ENCODE measurements at regions not wholly inside any gene's neighbourhood (a gene's known extent, or its start where the extent isn't known, plus 50 kb on each side); places are given as distances from the start of the nearest gene placed in this dataset.

GRCh38 chr3:40845447-40845846, 320.7 kb downstream of the ZNF621 start:
- Histone ChIP-seq H3K4me3 (ENCODE audit: extremely low read depth in 1 of 4, insufficient read depth in 2 of 4, low read depth in 3 of 4, low read length in 4 of 4) (no peak overlapping the region), H3K36me3 (ENCODE audit: control insufficient read depth in 2 of 4, insufficient read depth in 4 of 4, low read length in 3 of 4) (no peaks in the 10 kb centered on the region), H2BK20ac (ENCODE audit: low read length) (0 out of 2 replicates have a peak overlapping the region, but pooled peaks have one; percentile 43), H3K18ac (ENCODE audit: extremely low read depth, low read length) (no peak overlapping the region), H3K4me1 (replicated peaks in 1 of 4; ENCODE audit: control insufficient read depth in 3 of 4, insufficient read depth in 4 of 4, low read length in 3 of 4) (peaks cover 6 to 10% (median 8%) of the 10 kb centered on the region in 4 experiments; a peak in 6 of 7 replicates), H3K23ac (ENCODE audit: insufficient read length) (no peak overlapping the region), H3K27ac (ENCODE audit: low read depth, low read length) (no peak overlapping the region), H3K4me2 (ENCODE audit: insufficient read depth in 1 of 2, low read depth in 2 of 2, low read length in 2 of 2) (no peak overlapping the region), H3K9me3 (ENCODE audit: insufficient read depth in 2 of 2, low read depth in 1 of 2, low read length in 1 of 2) (peaks cover 4% of the 10 kb centered on the region in 2 experiments; a peak in 1 of 4 replicates), H4K8ac (ENCODE audit: extremely low read depth, insufficient read depth, low read length) (no peak overlapping the region), H2BK12ac (ENCODE audit: low read depth, low read length) (0 out of 2 replicates have a peak overlapping the region, but pooled peaks have one; percentile 31), H3K79me2 (ENCODE audit: control insufficient read depth in 1 of 2, insufficient read depth in 2 of 2, low read length in 2 of 2) (no peaks in the 10 kb centered on the region), H3K56ac (replicated peaks; ENCODE audit: insufficient read length, low read depth, low read length) (no peak overlapping the region), H4K5ac (ENCODE audit: insufficient read length, low read depth, low read length) (no peak overlapping the region), H4K20me1 (replicated peaks in 1 of 2; ENCODE audit: control insufficient read depth in 1 of 2, insufficient read depth in 2 of 2, low read length in 2 of 2) (no peaks in the 10 kb centered on the region), H3K23me2 (ENCODE audit: low read depth, low read length) (no peaks in the 10 kb centered on the region), H2BK5ac (ENCODE audit: low read depth, low read length) (no peak overlapping the region), H3K14ac (ENCODE audit: insufficient read length) (no peak overlapping the region), H4K91ac (replicated peaks; ENCODE audit: insufficient read length, low read length) (no peak overlapping the region), H2BK15ac (ENCODE audit: low read length) (no peak overlapping the region), H3K79me1 (ENCODE audit: low read depth, low read length) (no peaks in the 10 kb centered on the region), H3K27me3 (replicated peaks in 1 of 4; ENCODE audit: control insufficient read depth in 3 of 4, extremely low read depth in 1 of 4, insufficient read depth in 3 of 4, low read length in 3 of 4) (no peaks in the 10 kb centered on the region), H3K4ac (replicated peaks; ENCODE audit: insufficient read length, low read depth, low read length) (no peak overlapping the region), H2AFZ (ENCODE audit: low read length) (no peak overlapping the region), H3K9ac (replicated peaks in 1 of 4; ENCODE audit: extremely low read depth in 1 of 4, low read depth in 3 of 4, low read length in 3 of 4) (no peak overlapping the region), H2AK5ac (ENCODE audit: low read depth, low read length) (no peak overlapping the region), H2BK120ac (replicated peaks; ENCODE audit: low read depth, low read length) (no peak overlapping the region)
- DNase-seq (ENCODE audit: low read depth in 1 of 2, low spot score in 2 of 2): no peak
- FAIRE-seq: no peak
- 93% methylated on average over 1 of the region's 1 CpG; no CpG with 5 or more reads in 1 of the 2 experiments for WGBS, 2 experiments (ENCODE audit: extremely low coverage in 1 of 2, insufficient coverage in 1 of 2, insufficient read length in 1 of 2, insufficient replicate concordance in 2 of 2, low coverage in 1 of 2, low lambda C conversion rate in 2 of 2, missing lambda C conversion rate in 1 of 2)
- ChIA-PET CTCF (ENCODE audit: partially characterized antibody) (no interaction called here), POLR2A (ENCODE audit: partially characterized antibody) (no interaction called here)
- no peak for TF ChIP-seq TBP (IDR thresholded peaks at IDR 0.05; ENCODE audit: low read depth, low read length)
- no peak for TF ChIP-seq ATF2 (IDR thresholded peaks at IDR 0.05; ENCODE audit: low read length)
- no peak for TF ChIP-seq EZH2 (IDR thresholded peaks at IDR 0.05; ENCODE audit: low read depth, low read length, severe bottlenecking)
- TF ChIP-seq CEBPB (IDR thresholded peaks at IDR 0.05; ENCODE audit: low read depth, low read length): no peak
- no peak for TF ChIP-seq TCF12 (IDR thresholded peaks at IDR 0.05; ENCODE audit: low read depth, low read length)
- no peak for TF ChIP-seq EP300 (IDR thresholded peaks at IDR 0.05; ENCODE audit: borderline replicate concordance in 1 of 2, low read depth in 2 of 2, low read length in 2 of 2)
- no peak for TF ChIP-seq SIN3A (conservative IDR thresholded peaks at IDR 0.05 in 1 of 2, IDR thresholded peaks at IDR 0.05 in 1 of 2; ENCODE audit: low read depth in 1 of 2, low read length in 2 of 2)
- TF ChIP-seq POU5F1 (IDR thresholded peaks at IDR 0.05; ENCODE audit: low read depth, low read length): no peak
- TF ChIP-seq JUN (IDR thresholded peaks at IDR 0.05; ENCODE audit: low read depth, low read length): no peak
- TF ChIP-seq RNF2 (IDR thresholded peaks at IDR 0.05; ENCODE audit: borderline replicate concordance, low read depth, low read length, missing control alignments, poor library complexity, severe bottlenecking): no peak
